Breast epithelium (tissue), 4 donors: ENCODE measurements at regions not wholly inside any gene's neighbourhood (a gene's known extent, or its start where the extent isn't known, plus 50 kb on each side); places are given as distances from the start of the nearest gene placed in this dataset.
A peak's percentile ranks its signal among the peaks of the same experiment; 100 is the strongest.

ENCODE experiments used
- DNase-seq, 2 donors: peaks; one replicate each; pipeline ENCODE4 v3.0.0-alpha.2; 2019; ENCODE audit warnings: low spot score in 2 of 2
- H3K27ac ChIP-seq, 2 donors: fragments of 200-600 bp; sonication (generic) in 1 of 2; one replicate each; pipeline ENCODE4 v1.5.1; 2016 to 2019; ENCODE audit warnings: mild to moderate bottlenecking in 1 of 2
- H3K27me3 ChIP-seq, 2 donors: fragments of 200-600 bp; sonication (generic) in 1 of 2; one replicate each; pipeline versions ENCODE4 v1.5.1 to v1.6.0; 2017 to 2019; ENCODE audit warnings: control low read depth in 1 of 2, mild to moderate bottlenecking in 1 of 2
- H3K36me3 ChIP-seq: fragments of 200-600 bp; one replicate; pipeline ENCODE4 v1.5.1; 2019
- H3K4me1 ChIP-seq, 2 donors: fragments of 200-600 bp; sonication (generic); one replicate each; pipeline ENCODE4 v1.5.1; 2016 to 2019; ENCODE audit warnings: control low read depth in 1 of 2
- H3K4me3 ChIP-seq, 3 donors: fragments of 200-600 bp; sonication (generic); 1 replicate in 2 of 3; 2 replicates in 1 of 3; pipeline ENCODE4 v1.5.1; 2016 to 2019; ENCODE audit warnings: mild to moderate bottlenecking in 3 of 3, moderate library complexity in 2 of 3
- H3K9me3 ChIP-seq, 2 donors: fragments of 200-600 bp; sonication (generic) in 1 of 2; one replicate each; pipeline ENCODE4 v1.5.1; 2016 to 2019; ENCODE audit warnings: control low read depth in 1 of 2
- POLR2A ChIP-seq: fragments of 450-650 bp; IDR thresholded peaks from one replicate; pipeline ENCODE4 v1.6.1; 2016; ENCODE audit warnings: antibody characterized with exemption, mild to moderate bottlenecking, moderate library complexity
- POLR2AphosphoS5 ChIP-seq, 3 donors: sonication (generic); formaldehyde crosslinking; IDR thresholded peaks; one replicate each; pipeline ENCODE4 v1.6.1; 2017; ENCODE audit warnings: antibody characterized with exemption in 3 of 3
- intact Hi-C: fragments of 100-400 bp; cut with DNase I; formaldehyde crosslinking; loops from one replicate; pipeline ENCODE4 v1.15.1; 2023; ENCODE audit warnings: low total_unique reads
- TF ChIP-seq, protein P1 (sequence below), 3 donors: fragments of 450-650 bp; IDR thresholded peaks; one replicate each; pipeline ENCODE4 v1.5.1; 2016 to 2017; ENCODE audit warnings: antibody characterized with exemption in 3 of 3, mild to moderate bottlenecking in 3 of 3, moderate library complexity in 3 of 3

DNA sequence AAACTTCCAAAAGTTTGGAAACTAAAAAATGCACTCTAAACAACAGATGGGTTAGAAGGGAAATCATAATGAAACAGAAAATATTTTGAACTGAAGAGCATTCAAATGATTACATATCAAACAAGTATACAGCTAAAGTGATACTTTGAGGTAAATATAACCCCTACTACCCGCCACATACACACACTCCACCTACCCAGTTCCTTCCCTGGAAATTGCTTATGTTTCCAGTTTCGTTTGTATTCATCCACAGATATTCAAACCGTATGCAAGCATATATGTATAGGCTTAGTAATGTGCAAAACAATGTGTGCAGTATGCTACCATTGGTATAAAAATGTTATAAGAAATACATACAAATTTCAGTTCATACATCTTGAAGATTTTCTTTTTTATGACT is 95.5 kb downstream of the SMIM20 start:
- Histone ChIP-seq H3K9me3 (peaks cover 5 to 7% of the 10 kb centered on the region in 2 donors), H3K4me1 (no peaks in the 10 kb centered on the region), H3K27ac (no peak overlapping the region), H3K27me3 (no peaks in the 10 kb centered on the region), H3K4me3 (no peak overlapping the region), H3K36me3 (no peaks in the 10 kb centered on the region)
- no peak for DNase-seq
- TF ChIP-seq, protein P1, sequence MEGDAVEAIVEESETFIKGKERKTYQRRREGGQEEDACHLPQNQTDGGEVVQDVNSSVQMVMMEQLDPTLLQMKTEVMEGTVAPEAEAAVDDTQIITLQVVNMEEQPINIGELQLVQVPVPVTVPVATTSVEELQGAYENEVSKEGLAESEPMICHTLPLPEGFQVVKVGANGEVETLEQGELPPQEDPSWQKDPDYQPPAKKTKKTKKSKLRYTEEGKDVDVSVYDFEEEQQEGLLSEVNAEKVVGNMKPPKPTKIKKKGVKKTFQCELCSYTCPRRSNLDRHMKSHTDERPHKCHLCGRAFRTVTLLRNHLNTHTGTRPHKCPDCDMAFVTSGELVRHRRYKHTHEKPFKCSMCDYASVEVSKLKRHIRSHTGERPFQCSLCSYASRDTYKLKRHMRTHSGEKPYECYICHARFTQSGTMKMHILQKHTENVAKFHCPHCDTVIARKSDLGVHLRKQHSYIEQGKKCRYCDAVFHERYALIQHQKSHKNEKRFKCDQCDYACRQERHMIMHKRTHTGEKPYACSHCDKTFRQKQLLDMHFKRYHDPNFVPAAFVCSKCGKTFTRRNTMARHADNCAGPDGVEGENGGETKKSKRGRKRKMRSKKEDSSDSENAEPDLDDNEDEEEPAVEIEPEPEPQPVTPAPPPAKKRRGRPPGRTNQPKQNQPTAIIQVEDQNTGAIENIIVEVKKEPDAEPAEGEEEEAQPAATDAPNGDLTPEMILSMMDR (IDR thresholded peaks at IDR 0.05) = no peak
- TF ChIP-seq POLR2A (no peak), POLR2AphosphoS5 (IDR thresholded peaks at IDR 0.05) (no peak)
- intact Hi-C loops = no loop called here

DNA sequence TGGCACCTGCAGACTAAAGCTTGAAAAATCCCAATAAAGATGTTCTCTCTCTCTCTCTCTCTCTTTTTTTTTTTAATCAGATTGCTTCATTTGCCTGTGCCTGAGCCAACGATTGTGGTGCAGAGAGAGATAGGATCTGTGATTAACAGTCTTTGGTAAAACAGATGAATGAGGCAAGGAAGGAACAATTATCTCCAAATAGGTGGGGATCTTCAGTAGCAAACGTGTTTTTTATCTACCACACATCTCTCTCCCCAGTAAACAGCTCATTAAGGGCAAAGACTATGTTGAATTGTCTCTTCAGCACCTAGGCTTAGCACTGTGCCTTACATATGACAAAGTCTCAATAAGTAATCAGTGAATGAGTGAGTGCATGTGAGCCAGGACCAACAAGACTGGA is 96.3 kb downstream of the SMIM20 start:
- Histone ChIP-seq H3K4me3 (no peak overlapping the region), H3K9me3 (peaks cover 5 to 7% of the 10 kb centered on the region in 2 donors), H3K4me1 (peaks cover 0 to 3% of the 10 kb centered on the region in 2 donors), H3K27me3 (no peaks in the 10 kb centered on the region), H3K36me3 (no peaks in the 10 kb centered on the region), H3K27ac (no peak overlapping the region)
- intact Hi-C loops = loop anchor here (5.0 kb wide), 1 partner anchor 1428 kb away; the partner anchor contains the start of gene DHX15
- DNase-seq = no peak
- TF ChIP-seq, protein P1 (IDR thresholded peaks at IDR 0.05) = no peak
- TF ChIP-seq POLR2AphosphoS5 (IDR thresholded peaks at IDR 0.05) = no peak
- no peak for TF ChIP-seq POLR2A

DNA sequence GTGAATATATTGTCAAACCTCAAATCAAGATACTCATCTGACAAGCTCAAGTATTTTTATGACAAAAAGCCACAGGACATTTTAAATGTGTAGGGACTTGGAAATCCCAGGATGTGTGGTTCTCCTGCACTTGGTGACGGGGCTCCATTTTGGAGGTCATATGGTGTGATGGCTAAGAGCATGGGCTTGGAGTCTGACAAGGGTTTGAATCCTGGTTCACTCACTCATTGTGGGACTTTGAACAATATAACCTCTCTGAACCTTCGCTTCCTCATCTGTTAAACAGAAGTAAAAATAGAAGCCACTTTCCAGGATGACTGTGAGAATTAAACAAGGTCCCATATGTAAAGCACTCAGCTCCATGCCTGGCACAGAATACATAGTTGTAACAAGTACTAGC is 99.6 kb downstream of the SMIM20 start:
- intact Hi-C loops = loop anchor here (5.0 kb wide), 1 partner anchor 1431 kb away; the partner anchor contains the start of gene DHX15
- Histone ChIP-seq H3K4me3 (no peak overlapping the region), H3K27ac (no peak overlapping the region), H3K9me3 (peaks cover 0 to 3% of the 10 kb centered on the region in 2 donors), H3K4me1 (peaks cover 0 to 8% of the 10 kb centered on the region in 2 donors), H3K27me3 (no peaks in the 10 kb centered on the region), H3K36me3 (no peaks in the 10 kb centered on the region)
- no peak for TF ChIP-seq POLR2AphosphoS5 (IDR thresholded peaks at IDR 0.05)
- no peak for TF ChIP-seq POLR2A
- TF ChIP-seq, protein P1 (IDR thresholded peaks at IDR 0.05) = no peak
- no peak for DNase-seq

DNA sequence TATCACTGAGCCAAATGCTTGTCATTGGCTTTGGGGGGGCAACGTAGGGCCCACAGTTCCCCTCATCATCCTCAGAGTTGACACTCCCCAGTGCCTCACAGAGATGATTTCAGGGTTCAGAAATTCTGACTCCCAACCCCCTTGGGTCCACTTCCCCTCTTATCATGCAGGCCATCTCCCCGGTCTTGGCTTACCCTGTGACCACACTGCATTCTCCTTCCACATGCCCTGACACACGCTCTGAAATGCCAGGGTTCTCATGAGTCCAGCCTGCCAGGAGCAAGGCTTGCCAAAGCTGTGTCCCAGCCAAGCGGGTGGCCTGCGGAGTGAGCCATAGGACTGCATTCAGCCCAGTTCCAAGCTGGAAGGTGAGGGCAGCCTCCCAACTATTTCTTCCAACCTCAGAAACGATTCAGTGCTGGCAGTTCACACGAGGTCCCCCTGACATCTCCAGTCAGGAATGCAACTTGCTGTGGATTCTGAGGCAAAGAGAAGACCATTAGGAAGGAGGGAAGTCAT is 101.2 kb downstream of the SMIM20 start:
- no peaks in the 10 kb centered on the region for H3K36me3 ChIP-seq
- TF ChIP-seq, protein P1 (IDR thresholded peaks at IDR 0.05) = no peak
- TF ChIP-seq POLR2AphosphoS5 (IDR thresholded peaks at IDR 0.05) = peak in 1 of 3 donors; percentile 36
- no peak overlapping the region for H3K4me3 ChIP-seq
- peak in 1 of 2 donors; percentile 87 for DNase-seq
- H3K9me3 ChIP-seq = no peaks in the 10 kb centered on the region
- peaks cover 0 to 8% of the 10 kb centered on the region in 2 donors for H3K4me1 ChIP-seq
- H3K27ac ChIP-seq = peak overlapping the region; percentile 45 to 67
- intact Hi-C loops = no loop called here
- no peaks in the 10 kb centered on the region for H3K27me3 ChIP-seq

DNA sequence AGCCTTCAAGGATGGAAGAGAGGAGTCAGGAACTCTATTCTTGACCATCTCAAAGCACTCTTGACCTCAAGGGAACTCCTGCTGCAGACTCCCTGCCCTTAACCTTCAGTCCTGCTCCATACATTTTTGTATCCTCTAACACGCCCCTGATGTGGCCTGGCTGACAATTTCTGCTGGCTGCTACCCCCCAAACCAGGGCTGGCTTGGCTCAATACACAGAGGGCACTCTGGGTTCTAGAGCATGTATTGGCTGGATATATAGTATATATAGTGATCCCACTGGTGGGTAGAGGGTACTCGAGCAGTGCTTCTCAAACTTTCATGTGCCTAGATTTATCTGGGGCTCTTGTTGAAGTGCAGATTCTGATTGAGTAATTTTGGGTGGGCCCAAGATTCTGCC is 101.9 kb downstream of the SMIM20 start:
- intact Hi-C loops = no loop called here
- H3K9me3 ChIP-seq = no peaks in the 10 kb centered on the region

More for the DNA sequence above, 101.9 kb downstream of the SMIM20 start:
- DNase-seq = no peak
- peaks cover 0 to 8% of the 10 kb centered on the region in 2 donors for H3K4me1 ChIP-seq
- no peaks in the 10 kb centered on the region for H3K27me3 ChIP-seq
- H3K4me3 ChIP-seq = no peak overlapping the region
- peak overlapping the region; percentile 45 to 67 for H3K27ac ChIP-seq
- H3K36me3 ChIP-seq = no peaks in the 10 kb centered on the region
- TF ChIP-seq POLR2A = no peak
- no peak for TF ChIP-seq POLR2AphosphoS5 (IDR thresholded peaks at IDR 0.05)
- TF ChIP-seq, protein P1 (IDR thresholded peaks at IDR 0.05) = no peak
